H1 (cell line): ENCODE measurements at regions not wholly inside any gene's neighbourhood (a gene's known extent, or its start where the extent isn't known, plus 50 kb on each side); places are given as distances from the start of the nearest gene placed in this dataset.

ENCODE experiments used
- CTCF ChIA-PET: fragments of 300-600 bp; sonication (Branson Sonifier 250); formaldehyde crosslinking; loops from one replicate; lab custom pipeline; 2021; ENCODE audit not compliant: partially characterized antibody; lab: Charles Lee
- POLR2A ChIA-PET: fragments of 300-600 bp; sonication (Branson Sonifier 250); formaldehyde crosslinking; loops from one replicate; lab custom pipeline; 2021; ENCODE audit warnings: inconsistent platforms; ENCODE audit not compliant: partially characterized antibody; lab: Charles Lee
- DNase-seq, 2 experiments: peaks; one replicate each; pipeline versions ENCODE4 v3.0.0 to v3.0.0-alpha.2; 2010 to 2022; ENCODE audit warnings: low spot score in 2 of 2, low read depth in 1 of 2, mixed read lengths in 1 of 2
- FAIRE-seq: peaks from 2 replicates; lab custom pipeline; 2011; peaks lifted over from hg19 to GRCh38; lab: Jason Lieb, UNC
- H2AFZ ChIP-seq: 2 replicates; pipeline ENCODE4 v1.8.1; 2012; ENCODE audit warnings: low read length, inconsistent platforms
- H2AK5ac ChIP-seq: 2 replicates; pipeline ENCODE4 v1.6.1; 2013; ENCODE audit warnings: low read depth, low read length
- H2BK120ac ChIP-seq: replicated peaks from 2 replicates; pipeline ENCODE3; 2013; ENCODE audit warnings: low read depth, low read length, inconsistent platforms
- H2BK12ac ChIP-seq: 2 replicates; pipeline ENCODE4 v1.6.1; 2013; ENCODE audit warnings: low read depth, low read length
- H2BK15ac ChIP-seq: 2 replicates; pipeline ENCODE4 v1.6.1; 2013; ENCODE audit warnings: low read length
- H2BK20ac ChIP-seq: 2 replicates; pipeline ENCODE4 v1.6.1; 2013; ENCODE audit warnings: low read length
- H2BK5ac ChIP-seq: 2 replicates; pipeline ENCODE4 v1.6.1; 2013; ENCODE audit warnings: low read depth, low read length
- H3K14ac ChIP-seq: 2 replicates; pipeline ENCODE4 v1.6.1; 2013; ENCODE audit warnings: inconsistent platforms; ENCODE audit not compliant: insufficient read length
- H3K18ac ChIP-seq: 2 replicates; pipeline ENCODE4 v1.6.1; 2013; ENCODE audit warnings: low read length; ENCODE audit errors: extremely low read depth
- H3K23ac ChIP-seq: 2 replicates; pipeline ENCODE4 v1.6.1; 2013; ENCODE audit warnings: inconsistent platforms; ENCODE audit not compliant: insufficient read length
- H3K23me2 ChIP-seq: 2 replicates; pipeline ENCODE4 v1.6.1; 2013; ENCODE audit warnings: low read depth, low read length
- H3K27ac ChIP-seq: 2 replicates; pipeline ENCODE4 v1.6.1; 2011; ENCODE audit warnings: low read depth, low read length, inconsistent platforms
- H3K27me3 ChIP-seq, 4 experiments: replicated peaks in 1 of 4; 1 replicate in 1 of 4; 2 replicates in 3 of 4; pipeline versions ENCODE4 v1.6.1 to v1.8.1; 2011 to 2013; ENCODE audit warnings: low read length in 3 of 4, mild to moderate bottlenecking in 3 of 4, inconsistent platforms in 2 of 4, mixed read lengths in 2 of 4, moderate library complexity in 1 of 4; ENCODE audit not compliant: control insufficient read depth in 3 of 4, insufficient read depth in 3 of 4; ENCODE audit errors: extremely low read depth in 1 of 4
- H3K36me3 ChIP-seq, 4 experiments: 2 replicates each; pipeline versions ENCODE4 v1.6.1 to v1.8.1; 2011 to 2013; ENCODE audit warnings: mild to moderate bottlenecking in 4 of 4, low read length in 3 of 4, moderate library complexity in 2 of 4, control low read depth in 1 of 4, inconsistent platforms in 1 of 4; ENCODE audit not compliant: insufficient read depth in 4 of 4, control insufficient read depth in 2 of 4
- H3K4ac ChIP-seq: replicated peaks from 2 replicates; pipeline ENCODE3; 2013; ENCODE audit warnings: low read length, low read depth, mixed read lengths, inconsistent platforms; ENCODE audit not compliant: insufficient read length
- H3K4me1 ChIP-seq, 4 experiments: replicated peaks in 1 of 4; 1 replicate in 1 of 4; 2 replicates in 3 of 4; pipeline versions ENCODE4 v1.6.1 to v1.8.1; 2011 to 2013; ENCODE audit warnings: low read length in 3 of 4, inconsistent platforms in 2 of 4, mixed read lengths in 1 of 4; ENCODE audit not compliant: insufficient read depth in 4 of 4, control insufficient read depth in 3 of 4
- H3K4me2 ChIP-seq, 2 experiments: 2 replicates each; pipeline versions ENCODE4 v1.6.1 to v1.8.1; 2011 to 2013; ENCODE audit warnings: low read depth in 2 of 2, low read length in 2 of 2, control low read depth in 1 of 2, inconsistent platforms in 1 of 2, mild to moderate bottlenecking in 1 of 2; ENCODE audit not compliant: insufficient read depth in 1 of 2
- H3K4me3 ChIP-seq, 4 experiments: fragments of 200-600, 300-600 bp in 1 of 4; sonication (generic), shearing (Covaris generic), sonication (Bioruptor Twin) in 1 of 4; 2 replicates each; pipeline versions ENCODE4 v1.5.1 to v1.8.1; 2011 to 2016; ENCODE audit warnings: low read length in 4 of 4, low read depth in 3 of 4, control low read depth in 2 of 4, inconsistent platforms in 2 of 4, mild to moderate bottlenecking in 2 of 4, mixed read lengths in 1 of 4, moderate library complexity in 1 of 4; ENCODE audit not compliant: insufficient read depth in 2 of 4; ENCODE audit errors: extremely low read depth in 1 of 4
- H3K56ac ChIP-seq: replicated peaks from 2 replicates; pipeline ENCODE3; 2013; ENCODE audit warnings: low read depth, mild to moderate bottlenecking, mixed read lengths, low read length, inconsistent platforms; ENCODE audit not compliant: insufficient read length
- H3K79me1 ChIP-seq: 2 replicates; pipeline ENCODE4 v1.6.1; 2013; ENCODE audit warnings: low read depth, low read length, control low read depth
- H3K79me2 ChIP-seq, 2 experiments: 2 replicates each; pipeline versions ENCODE4 v1.6.1 to v1.8.1; 2012 to 2013; ENCODE audit warnings: low read length in 2 of 2, mild to moderate bottlenecking in 2 of 2, inconsistent platforms in 1 of 2; ENCODE audit not compliant: insufficient read depth in 2 of 2, control insufficient read depth in 1 of 2
- H3K9ac ChIP-seq, 4 experiments: replicated peaks in 1 of 4; 1 replicate in 1 of 4; 2 replicates in 3 of 4; pipeline versions ENCODE4 v1.6.1 to v1.8.1; 2011 to 2013; ENCODE audit warnings: low read depth in 3 of 4, low read length in 3 of 4, control low read depth in 2 of 4, mild to moderate bottlenecking in 2 of 4, moderate library complexity in 2 of 4, inconsistent platforms in 1 of 4; ENCODE audit errors: extremely low read depth in 1 of 4
- H3K9me3 ChIP-seq, 2 experiments: 2 replicates each; pipeline versions ENCODE4 v1.6.1 to v1.8.1; 2012 to 2013; ENCODE audit warnings: mild to moderate bottlenecking in 2 of 2, moderate library complexity in 2 of 2, control low read depth in 1 of 2, inconsistent platforms in 1 of 2, low read depth in 1 of 2, low read length in 1 of 2, mixed read lengths in 1 of 2; ENCODE audit not compliant: insufficient read depth in 2 of 2
- H4K20me1 ChIP-seq, 2 experiments: replicated peaks in 1 of 2; 2 replicates each; pipeline versions ENCODE3 to v1.8.1; 2011 to 2013; ENCODE audit warnings: inconsistent platforms in 2 of 2, low read length in 2 of 2, mild to moderate bottlenecking in 1 of 2; ENCODE audit not compliant: insufficient read depth in 2 of 2, control insufficient read depth in 1 of 2
- H4K5ac ChIP-seq: 2 replicates; pipeline ENCODE4 v1.6.1; 2013; ENCODE audit warnings: low read length, low read depth, mixed read lengths, inconsistent platforms; ENCODE audit not compliant: insufficient read length
- H4K8ac ChIP-seq: 2 replicates; pipeline ENCODE4 v1.8.0; 2013; ENCODE audit warnings: mild to moderate bottlenecking, moderate library complexity, low read length, inconsistent platforms; ENCODE audit not compliant: insufficient read depth; ENCODE audit errors: extremely low read depth
- H4K91ac ChIP-seq: replicated peaks from 2 replicates; pipeline ENCODE3; 2013; ENCODE audit warnings: low read length, mixed read lengths, inconsistent platforms; ENCODE audit not compliant: insufficient read length
- BRCA1 ChIP-seq: IDR thresholded peaks from 2 replicates; pipeline ENCODE4 v1.6.1; 2012; ENCODE audit warnings: low read depth, low read length, improper control_type of control experiment
- CHD2 ChIP-seq: IDR thresholded peaks from 2 replicates; pipeline ENCODE4 v1.6.1; 2012; ENCODE audit warnings: low read length, improper control_type of control experiment
- CTCF ChIP-seq, 3 experiments: IDR thresholded peaks; 1 replicate in 2 of 3; 2 replicates in 1 of 3; pipeline versions ENCODE4 v1.5.1 to v1.6.1; 2011; ENCODE audit warnings: low read length in 3 of 3, mild to moderate bottlenecking in 3 of 3, inconsistent platforms in 2 of 3, low read depth in 1 of 3, moderate library complexity in 1 of 3; ENCODE audit not compliant: insufficient read depth in 1 of 3; ENCODE audit errors: control extremely low read depth in 1 of 3
- E2F6 ChIP-seq: IDR thresholded peaks from 2 replicates; pipeline ENCODE4 v1.6.1; 2012; ENCODE audit warnings: inconsistent platforms
- EZH2 ChIP-seq: fragments of 200-600 bp; sonication (generic); IDR thresholded peaks from 2 replicates; pipeline ENCODE4 v1.7.1; 2012; ENCODE audit warnings: low read depth, mild to moderate bottlenecking, moderate library complexity, low read length, inconsistent platforms; ENCODE audit not compliant: severe bottlenecking
- GABPA ChIP-seq: IDR thresholded peaks from 2 replicates; pipeline ENCODE4 v1.6.1; 2011; ENCODE audit warnings: mild to moderate bottlenecking, low read length, moderate library complexity, borderline replicate concordance; ENCODE audit not compliant: insufficient read depth
- GTF2F1 ChIP-seq: IDR thresholded peaks from 2 replicates; pipeline ENCODE4 v1.6.1; 2012; ENCODE audit warnings: low read depth, low read length, improper control_type of control experiment, borderline replicate concordance
- HDAC2 ChIP-seq, 2 experiments: fragments of 300-600 bp in 1 of 2; sonication (generic) in 1 of 2; IDR thresholded peaks; 2 replicates each; pipeline ENCODE4 v1.6.1; 2011 to 2012; ENCODE audit warnings: low read depth in 2 of 2, low read length in 2 of 2, mild to moderate bottlenecking in 2 of 2, moderate library complexity in 2 of 2, borderline replicate concordance in 1 of 2, inconsistent platforms in 1 of 2
- JUND ChIP-seq: IDR thresholded peaks from 2 replicates; pipeline ENCODE4 v1.6.1; 2011; ENCODE audit warnings: mild to moderate bottlenecking, improper control_type of control experiment, low read length
- TAF7 ChIP-seq: optimal IDR thresholded peaks from 2 replicates; pipeline ENCODE3; 2011; ENCODE audit warnings: low read depth, mild to moderate bottlenecking, inconsistent platforms, low read length, moderate library complexity, borderline replicate concordance
- WGBS, 2 experiments: shearing (Covaris generic) in 1 of 2; methylation state at CpG; one replicate each; pipeline versions ENCODE4 v1.1.6 to v1.1.7; 2013 to 2015; ENCODE audit warnings: low lambda C conversion rate in 2 of 2, mixed read lengths in 2 of 2, inconsistent platforms in 1 of 2, low coverage in 1 of 2, missing lambda C conversion rate in 1 of 2; ENCODE audit not compliant: insufficient replicate concordance in 2 of 2, insufficient coverage in 1 of 2, insufficient read length in 1 of 2; ENCODE audit errors: extremely low coverage in 1 of 2, missing lambda C conversion rate in 1 of 2; 5-methylcytosine and 5-hydroxymethylcytosine counted together

- TF ChIP-seq E2F6 (no peak), CTCF (IDR thresholded peaks at IDR 0.05; ENCODE audit: control extremely low read depth in 1 of 3, insufficient read depth in 1 of 3, low read depth in 1 of 3, low read length in 3 of 3) (no peak), JUND (no peak), GABPA (no peak), HDAC2 (IDR thresholded peaks at IDR 0.05; ENCODE audit: borderline replicate concordance in 1 of 2, low read depth in 2 of 2, low read length in 2 of 2) (no peak), EZH2 (no peak), TAF7 (no peak), CHD2 (no peak), GTF2F1 (no peak), BRCA1 (no peak)
- Histone ChIP-seq H3K79me1 (no peaks in the 10 kb centered on the region), H3K23ac (no peak overlapping the region), H2AK5ac (no peak overlapping the region), H3K18ac (no peak overlapping the region), H3K36me3 (no peaks in the 10 kb centered on the region), H4K5ac (no peak overlapping the region), H4K91ac (no peak overlapping the region), H2BK12ac (no peak overlapping the region), H3K9ac (no peak overlapping the region), H3K14ac (no peak overlapping the region), H2BK15ac (no peak overlapping the region), H3K4ac (no peak overlapping the region), H2BK5ac (no peak overlapping the region), H3K4me1 (no peaks in the 10 kb centered on the region), H2BK20ac (no peak overlapping the region), H2AFZ (no peak overlapping the region), H3K4me2 (no peak overlapping the region), H3K56ac (no peak overlapping the region), H3K27me3 (no peaks in the 10 kb centered on the region), H3K79me2 (no peaks in the 10 kb centered on the region), H2BK120ac (no peak overlapping the region), H3K27ac (no peak overlapping the region), H4K20me1 (no peaks in the 10 kb centered on the region), H3K23me2 (no peaks in the 10 kb centered on the region), H3K4me3 (no peak overlapping the region), H3K9me3 (no peaks in the 10 kb centered on the region), H4K8ac (no peak overlapping the region)
- 82% methylated on average over 2 of the region's 2 CpGs; no CpG with 5 or more reads in 1 of the 2 experiments for WGBS, 2 experiments
- ChIA-PET POLR2A (interaction anchor here (0.5 kb wide), 1 partner anchor 77 kb away, joined by 4 read pairs; no protein-coding TSS in a partner anchor), CTCF (no interaction called here)
- FAIRE-seq (no peak), DNase-seq (no peak)
Measured at GRCh38 chr7:119436882-119437281, 836.1 kb upstream of the KCND2 start.
